GM12892 (cell line): ENCODE measurements at regions not wholly inside any gene's neighbourhood (a gene's known extent, or its start where the extent isn't known, plus 50 kb on each side); places are given as distances from the start of the nearest gene placed in this dataset.

Experiments used
- DNase-seq: peaks from one replicate; pipeline ENCODE4 v3.0.0; 2011; ENCODE audit not compliant: insufficient read length
- FAIRE-seq: peaks from 2 replicates; lab custom pipeline; 2011; peaks lifted over from hg19 to GRCh38; lab: Jason Lieb, UNC
- POLR2A ChIP-seq: IDR thresholded peaks from 2 replicates; pipeline ENCODE4 v1.6.1; 2011; ENCODE audit warnings: low read depth, low read length, control low read depth
- POLR2AphosphoS5 ChIP-seq: IDR thresholded peaks from 2 replicates; pipeline ENCODE4 v1.6.1; 2011; ENCODE audit warnings: low read depth, low read length, control low read depth
- TAF1 ChIP-seq: IDR thresholded peaks from 2 replicates; pipeline ENCODE4 v1.6.1; 2011; ENCODE audit warnings: low read depth, mild to moderate bottlenecking, control low read depth, low read length, borderline replicate concordance

DNA sequence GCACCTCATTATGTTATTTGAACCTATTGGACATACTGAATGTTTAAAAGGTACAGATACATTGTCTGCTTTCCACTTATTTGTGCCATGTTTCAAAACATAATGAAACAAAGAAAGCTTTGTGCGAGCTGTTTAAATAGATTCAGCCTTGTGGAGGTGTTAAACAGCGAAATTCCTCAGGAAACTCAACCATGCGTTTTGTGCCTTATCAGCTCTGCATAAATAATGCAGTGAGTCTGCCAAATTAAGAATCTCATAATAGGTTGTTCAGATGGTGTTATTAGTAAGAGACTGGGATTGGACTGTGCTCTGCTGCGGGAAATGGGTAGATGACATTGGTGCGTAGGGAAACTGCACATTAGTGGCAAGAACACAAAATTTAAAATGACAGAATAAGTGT, 163.7 kb upstream of the CLEC14A start:
- DNase-seq: no peak
- TF ChIP-seq POLR2AphosphoS5 (no peak), POLR2A (no peak), TAF1 (no peak)
- FAIRE-seq: no peak

DNA sequence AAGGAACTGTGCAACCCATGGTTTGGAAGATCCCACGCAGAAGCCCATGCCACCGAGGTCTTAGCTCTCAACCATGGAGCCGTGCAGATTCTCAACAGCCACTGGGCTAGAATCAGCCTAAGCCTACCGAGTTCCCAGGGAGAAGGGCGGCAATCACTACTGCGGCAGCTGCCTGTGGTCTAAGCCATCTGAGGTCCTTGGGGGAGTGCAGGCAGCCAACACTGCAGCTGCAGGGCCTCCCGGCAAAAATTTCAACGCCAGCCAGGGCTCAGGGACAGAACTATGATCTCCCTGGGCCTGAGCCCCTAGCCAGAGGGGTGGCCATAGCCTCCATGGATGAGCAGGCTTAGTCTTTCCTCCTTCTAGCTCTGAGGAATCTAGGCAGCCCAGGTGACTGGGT, 156.8 kb upstream of the CLEC14A start:
- FAIRE-seq (no peak), DNase-seq (no peak)
- TF ChIP-seq POLR2A (no peak), POLR2AphosphoS5 (no peak), TAF1 (no peak)

DNA sequence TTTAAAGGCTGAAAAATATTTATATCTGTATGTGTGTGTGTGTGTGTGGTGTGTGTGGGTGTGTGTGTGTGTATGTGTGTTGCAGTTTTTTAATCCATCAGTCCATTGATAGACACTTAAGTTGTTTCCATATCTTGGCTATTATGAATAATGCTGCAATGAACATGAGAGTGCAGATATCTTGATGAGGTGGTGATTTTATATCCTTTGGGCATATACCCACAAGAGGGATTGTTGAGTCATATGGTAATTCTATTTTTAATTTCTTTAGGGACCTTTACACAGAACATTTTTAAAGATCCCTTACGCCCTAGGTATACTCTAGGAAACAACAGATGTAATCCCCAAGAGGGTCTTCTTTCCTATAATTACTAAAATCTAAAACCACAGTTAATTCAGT, 154.5 kb upstream of the CLEC14A start:
- DNase-seq (no peak), FAIRE-seq (no peak)
- TF ChIP-seq POLR2AphosphoS5 (no peak), POLR2A (no peak), TAF1 (no peak)

DNA sequence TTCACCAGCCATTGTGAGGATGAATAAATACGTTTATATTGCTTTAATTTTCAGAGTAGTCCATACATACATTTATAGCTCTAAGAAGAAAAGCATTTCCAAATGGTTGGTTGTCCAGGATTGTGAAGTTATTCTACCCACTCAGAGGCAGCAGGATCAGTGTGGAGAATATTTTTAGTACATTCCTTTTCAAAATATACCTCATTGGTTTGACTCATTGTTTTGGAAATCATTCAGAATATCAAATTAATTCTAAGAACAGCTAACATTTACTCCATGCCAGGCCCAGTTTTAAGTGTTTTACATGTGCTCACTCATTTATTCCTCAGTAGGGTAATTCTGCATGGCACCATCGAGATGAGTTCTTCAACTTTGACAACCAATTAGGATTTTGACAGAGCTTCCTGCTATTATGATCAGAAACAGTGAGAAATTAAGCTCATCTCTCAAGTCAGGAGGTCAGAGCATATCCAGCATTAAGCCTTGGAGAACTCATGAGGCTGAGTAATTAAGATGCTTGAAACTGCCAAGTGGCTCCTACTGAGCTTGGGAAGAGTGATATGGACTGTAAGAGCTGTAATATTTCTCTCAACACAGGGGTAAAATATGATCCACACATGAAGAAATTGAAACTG, 153.3 kb upstream of the CLEC14A start:
- DNase-seq (no peak), FAIRE-seq (no peak)
- TF ChIP-seq POLR2AphosphoS5: no peak
- no peak for TF ChIP-seq POLR2A
- TF ChIP-seq TAF1: no peak

DNA sequence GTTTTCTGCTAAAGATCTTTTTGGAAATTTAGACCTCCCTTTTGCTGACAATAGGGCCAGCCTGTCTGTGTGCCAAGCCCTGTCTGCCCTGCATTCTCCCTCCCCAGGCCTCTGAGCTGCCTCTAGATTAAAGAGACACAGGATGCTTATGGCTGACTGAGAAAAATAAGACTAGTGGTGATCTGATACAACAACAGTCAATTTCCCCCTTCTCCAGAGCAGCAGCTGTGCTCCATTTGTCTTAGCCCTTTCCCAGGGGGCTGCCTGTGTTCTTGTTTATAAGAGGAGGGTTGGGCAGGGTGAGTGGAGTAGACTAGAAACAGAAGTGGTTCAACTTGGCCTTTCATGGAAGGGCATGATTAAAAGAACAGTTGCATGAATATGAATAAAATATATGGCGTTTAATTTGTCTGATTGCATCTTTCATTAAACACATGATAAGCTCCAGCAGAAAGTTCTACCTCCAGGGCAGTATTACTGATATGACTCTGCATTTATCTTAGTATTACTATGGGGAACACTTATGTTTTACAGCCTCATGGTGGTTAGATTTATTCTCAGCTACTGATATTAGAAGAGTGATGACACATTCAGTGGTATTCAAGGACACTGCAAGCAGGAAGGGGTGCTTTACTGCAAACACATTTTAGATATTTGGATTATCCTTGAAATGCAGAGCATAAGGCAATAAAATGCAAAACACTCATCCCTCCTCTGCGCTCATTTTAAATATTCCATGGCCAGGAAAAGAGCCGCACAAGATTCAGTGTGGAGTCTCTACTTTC, 150.2 kb upstream of the CLEC14A start:
- FAIRE-seq (no peak), DNase-seq (no peak)
- TF ChIP-seq POLR2AphosphoS5 (no peak), TAF1 (no peak), POLR2A (no peak)

DNA sequence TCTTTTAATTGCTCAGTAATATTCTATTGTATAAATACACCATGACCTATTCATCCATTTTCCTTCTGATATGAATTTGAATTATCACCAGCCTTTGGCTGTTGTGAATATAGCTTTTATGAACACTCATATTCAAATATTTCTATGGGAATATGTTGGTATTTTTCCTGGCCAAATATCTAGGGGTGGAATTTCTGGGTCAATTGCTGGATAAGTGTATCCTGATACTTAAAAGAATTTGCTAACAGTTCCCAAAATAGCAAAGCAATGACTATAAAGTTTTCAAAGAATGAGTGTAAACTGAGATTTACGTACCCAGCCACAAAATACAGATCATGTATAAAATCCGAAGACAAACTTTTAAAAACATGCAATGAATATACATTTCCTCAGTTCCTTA, 148.7 kb upstream of the CLEC14A start:
- no peak for FAIRE-seq
- TF ChIP-seq POLR2AphosphoS5 (no peak), TAF1 (no peak), POLR2A (no peak)
- no peak for DNase-seq

DNA sequence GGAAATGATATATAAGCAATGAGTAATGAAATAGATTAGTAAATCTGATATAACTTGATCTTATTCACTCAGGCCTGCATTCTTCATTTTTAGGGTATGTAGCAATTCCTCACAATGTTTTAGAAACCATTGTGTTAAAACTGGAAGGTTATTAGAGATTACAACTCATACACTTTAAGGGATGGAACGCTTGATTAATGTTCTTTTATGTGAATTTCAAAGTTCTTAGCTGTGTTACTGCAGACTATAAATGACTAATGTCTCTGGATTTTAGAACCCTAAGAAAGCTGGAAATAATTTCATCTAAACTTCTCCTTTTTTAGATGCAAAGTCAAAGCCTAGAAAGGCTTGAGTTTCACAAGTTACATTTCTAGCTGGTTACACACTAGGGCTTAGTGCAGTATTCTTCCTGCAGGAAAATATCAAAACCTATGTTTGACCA, 148.2 kb upstream of the CLEC14A start:
- TF ChIP-seq TAF1: no peak
- no peak for FAIRE-seq
- DNase-seq: no peak

DNA sequence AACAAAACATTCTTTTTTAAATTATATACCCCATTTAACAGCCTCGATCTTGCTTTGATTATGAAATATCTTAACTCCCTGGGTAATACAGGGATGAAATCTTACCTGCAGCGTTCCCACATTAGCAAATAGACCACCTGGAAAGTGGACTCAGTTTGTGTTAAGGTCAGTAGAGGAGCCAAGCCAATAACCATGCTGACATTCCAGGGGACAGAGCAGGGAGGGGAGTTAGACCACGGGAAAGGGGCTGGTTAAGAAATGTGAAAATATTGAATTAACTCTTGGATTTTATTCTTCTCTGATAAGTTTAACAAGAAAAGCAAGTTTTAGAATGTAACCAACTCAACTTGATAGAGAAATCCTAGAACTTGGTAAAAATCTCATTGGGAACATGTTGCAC, 144.9 kb upstream of the CLEC14A start:
- FAIRE-seq (no peak), DNase-seq (no peak)
- TF ChIP-seq TAF1 (no peak), POLR2A (no peak)

DNA sequence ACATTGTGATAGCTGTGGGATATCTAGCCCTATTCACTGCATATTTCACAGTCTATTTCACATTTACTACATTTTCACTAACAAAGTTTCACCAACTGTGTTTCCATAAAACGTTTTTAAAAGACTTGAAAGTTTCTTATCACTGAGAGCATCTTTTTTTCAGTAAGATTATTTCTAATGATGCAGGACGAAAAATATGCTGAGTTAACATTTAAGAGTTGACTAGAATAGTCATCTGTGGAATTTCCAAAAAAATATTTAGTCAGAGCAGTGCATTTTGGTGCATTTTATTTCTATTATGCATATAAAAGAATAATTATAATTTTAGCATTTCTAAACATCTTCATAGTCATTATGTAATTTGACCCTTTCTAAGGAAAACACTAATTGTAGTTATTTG, 143.8 kb upstream of the CLEC14A start:
- no peak for DNase-seq
- FAIRE-seq: no peak
- TF ChIP-seq POLR2A (no peak), POLR2AphosphoS5 (no peak), TAF1 (no peak)

DNA sequence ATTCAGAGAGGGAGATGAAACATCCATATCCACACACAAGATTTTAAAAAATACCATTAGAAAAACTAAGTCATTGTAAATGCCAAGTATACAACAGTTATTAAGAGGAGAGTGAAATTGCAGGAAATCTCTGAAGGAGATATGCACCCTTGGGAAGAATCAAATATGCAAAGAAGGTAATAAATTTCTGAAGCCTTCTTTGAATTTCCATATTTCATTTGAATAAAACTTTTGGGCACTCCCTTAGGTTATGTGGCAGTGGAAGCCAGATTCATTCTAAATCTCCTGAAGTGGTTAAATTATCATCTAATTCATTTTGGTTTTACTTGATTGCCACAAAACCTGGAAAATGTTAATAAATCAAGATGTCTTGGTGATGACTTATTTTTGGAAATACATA, 138.9 kb upstream of the CLEC14A start:
- FAIRE-seq (no peak), DNase-seq (no peak)
- TF ChIP-seq POLR2AphosphoS5 (no peak), POLR2A (no peak), TAF1 (no peak)

DNA sequence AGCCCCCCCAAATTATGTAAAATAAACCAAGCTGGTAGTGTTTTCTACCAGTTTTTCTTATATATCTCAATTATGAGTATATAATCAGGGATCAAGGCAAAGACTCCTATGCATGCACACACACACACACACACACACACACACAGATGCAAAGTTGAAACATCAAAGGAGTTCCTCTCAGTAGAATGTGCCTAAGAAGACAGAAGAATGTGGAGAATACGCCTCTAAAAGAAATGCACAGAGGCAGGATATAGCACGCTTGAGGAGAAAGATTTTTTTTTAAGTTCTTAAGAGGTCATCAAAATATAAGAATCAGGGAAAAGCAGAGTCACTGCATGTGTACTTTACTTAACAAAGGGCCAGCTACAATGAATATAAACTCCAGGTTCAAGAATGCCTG, 138.2 kb upstream of the CLEC14A start:
- no peak for FAIRE-seq
- DNase-seq: no peak
- TF ChIP-seq TAF1: no peak
- no peak for TF ChIP-seq POLR2A
- no peak for TF ChIP-seq POLR2AphosphoS5

DNA sequence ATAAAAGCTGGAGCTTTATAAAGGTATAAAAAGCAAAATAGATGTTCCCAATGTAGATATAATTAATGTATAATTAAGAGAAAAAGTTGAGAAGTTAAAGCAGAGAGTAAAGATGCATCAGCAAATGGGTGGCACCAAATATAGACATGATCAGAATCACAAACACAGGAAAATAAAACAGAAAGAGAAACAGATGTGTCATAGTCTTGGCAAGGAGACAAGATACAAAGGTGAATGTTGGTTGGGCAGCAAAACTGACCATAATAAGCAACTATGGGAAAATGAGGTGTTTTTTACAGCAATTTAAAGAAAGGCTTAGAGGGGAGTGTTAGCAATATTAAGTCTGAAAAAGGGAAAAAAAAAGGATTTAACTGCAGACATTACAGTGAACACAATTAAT, 135.4 kb upstream of the CLEC14A start:
- FAIRE-seq (no peak), DNase-seq (no peak)
- TF ChIP-seq POLR2A (no peak), POLR2AphosphoS5 (no peak)

DNA sequence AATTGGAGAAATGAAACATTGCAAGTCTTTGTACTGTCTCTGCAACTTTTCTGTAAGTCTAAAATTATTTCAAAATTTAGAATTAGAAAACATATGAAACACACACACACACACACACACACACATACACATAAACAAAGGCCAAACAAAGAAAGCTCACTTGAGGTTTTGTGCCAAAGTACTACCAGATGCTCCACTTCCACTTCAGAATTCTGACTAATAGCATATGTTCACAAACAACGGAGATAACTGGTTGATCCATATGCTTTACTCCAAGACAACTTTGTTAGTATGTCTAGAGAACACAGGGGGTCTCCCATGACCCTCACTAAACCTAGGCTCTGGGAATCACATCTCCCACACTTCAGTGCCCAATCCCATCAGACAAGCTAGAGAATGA, 133.8 kb upstream of the CLEC14A start:
- TF ChIP-seq POLR2AphosphoS5 (no peak), POLR2A (no peak), TAF1 (no peak)
- FAIRE-seq: no peak
- no peak for DNase-seq
